Stimulated activated memory B cell treated with anti-CD40 and anti-IgM and Interleukin-4, amounts not matched to agents 10 μg/mL and 1 μg/mL and 100 μg/mL, for 72 hours (primary cell): ENCODE measurements at regions not wholly inside any gene's neighbourhood (a gene's known extent, or its start where the extent isn't known, plus 50 kb on each side); places are given as distances from the start of the nearest gene placed in this dataset.

Experiments
- ATAC-seq: fragments of 150-1000 bp; cut with Tn5 transposase; 2 replicates; pipeline ENCODE4 v1.10.0; 2021
- H3K27ac Mint-ChIP-seq: one replicate; pipeline ENCODE4 v1.8.0; 2022; ENCODE audit warnings: mild to moderate bottlenecking, mixed read lengths
- H3K27me3 Mint-ChIP-seq: one replicate; pipeline ENCODE4 v1.8.0; 2022; ENCODE audit warnings: mixed read lengths
- H3K36me3 Mint-ChIP-seq: one replicate; pipeline ENCODE4 v1.8.0; 2022; ENCODE audit warnings: mixed read lengths
- H3K4me1 Mint-ChIP-seq: one replicate; pipeline ENCODE4 v1.8.0; 2022; ENCODE audit warnings: mixed read lengths
- H3K4me3 Mint-ChIP-seq: one replicate; pipeline ENCODE4 v1.8.0; 2022; ENCODE audit warnings: mild to moderate bottlenecking, moderate library complexity, mixed read lengths
- H3K9me3 Mint-ChIP-seq: one replicate; pipeline ENCODE4 v1.8.0; 2022; ENCODE audit warnings: mixed read lengths

- H3K9me3 Mint-ChIP-seq = no peaks in the 10 kb centered on the region
Measured at GRCh38 chr21:15999741-16000140, 270.0 kb downstream of the USP25 start.

GRCh38 chr21:16002874-16003466 lies 273.2 kb downstream of the USP25 start:
- Mint-ChIP-seq H3K36me3 (no peaks in the 10 kb centered on the region), H3K4me1 (no peaks in the 10 kb centered on the region), H3K9me3 (no peaks in the 10 kb centered on the region), H3K4me3 (no peak overlapping the region), H3K27me3 (no peaks in the 10 kb centered on the region), H3K27ac (no peak overlapping the region)
- no peak for ATAC-seq

More at GRCh38 chr21:15999741-16000140, 270.0 kb downstream of the USP25 start:
- Mint-ChIP-seq H3K27ac (no peak overlapping the region), H3K27me3 (no peaks in the 10 kb centered on the region), H3K4me3 (no peak overlapping the region), H3K36me3 (no peaks in the 10 kb centered on the region), H3K4me1 (no peaks in the 10 kb centered on the region)
- ATAC-seq = no peak

GRCh38 chr21:16004086-16004485 lies 274.3 kb downstream of the USP25 start:
- Mint-ChIP-seq H3K27ac (no peak overlapping the region), H3K9me3 (no peaks in the 10 kb centered on the region), H3K4me3 (no peak overlapping the region)

GRCh38 chr21:16004523-16004922 lies 274.7 kb downstream of the USP25 start:
- Mint-ChIP-seq H3K27me3 (no peaks in the 10 kb centered on the region), H3K27ac (no peak overlapping the region), H3K4me3 (no peak overlapping the region), H3K9me3 (no peaks in the 10 kb centered on the region), H3K4me1 (no peaks in the 10 kb centered on the region), H3K36me3 (no peaks in the 10 kb centered on the region)
- no peak for ATAC-seq

More at GRCh38 chr21:16004086-16004485, 274.3 kb downstream of the USP25 start:
- Mint-ChIP-seq H3K4me1 (no peaks in the 10 kb centered on the region), H3K27me3 (no peaks in the 10 kb centered on the region), H3K36me3 (no peaks in the 10 kb centered on the region)
- no peak for ATAC-seq

GRCh38 chr21:16005996-16006395 lies 276.2 kb downstream of the USP25 start:
- no peak for ATAC-seq
- Mint-ChIP-seq H3K4me1 (no peaks in the 10 kb centered on the region), H3K4me3 (no peak overlapping the region), H3K36me3 (no peaks in the 10 kb centered on the region), H3K27me3 (no peaks in the 10 kb centered on the region), H3K27ac (no peak overlapping the region), H3K9me3 (no peaks in the 10 kb centered on the region)

DNA sequence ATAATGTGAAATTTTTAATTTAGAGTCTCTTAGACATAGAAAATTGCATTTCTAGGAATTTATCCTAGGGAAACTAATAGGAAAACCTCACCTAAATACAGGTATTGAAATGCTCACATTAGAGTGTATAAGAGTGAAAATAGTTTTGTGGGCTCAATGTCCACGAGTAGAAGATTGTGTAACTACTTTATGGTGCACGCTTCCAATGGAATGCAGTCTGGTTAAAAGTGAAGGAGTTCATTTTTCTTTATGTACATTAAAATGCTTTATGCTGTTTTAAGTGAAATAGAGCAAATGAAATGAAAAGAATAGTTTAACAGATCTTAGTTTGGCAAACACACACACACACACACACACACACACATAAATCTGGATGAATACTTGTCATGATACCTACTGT lies 278.2 kb downstream of the USP25 start:
- no peaks in the 10 kb centered on the region for H3K36me3 Mint-ChIP-seq
- no peak overlapping the region for H3K4me3 Mint-ChIP-seq
- no peak for ATAC-seq
- H3K4me1 Mint-ChIP-seq = no peaks in the 10 kb centered on the region
- H3K27me3 Mint-ChIP-seq = no peaks in the 10 kb centered on the region
- no peaks in the 10 kb centered on the region for H3K9me3 Mint-ChIP-seq
- no peak overlapping the region for H3K27ac Mint-ChIP-seq

GRCh38 chr21:16011719-16012118 lies 281.9 kb downstream of the USP25 start:
- H3K27me3 Mint-ChIP-seq = no peaks in the 10 kb centered on the region
- no peaks in the 10 kb centered on the region for H3K9me3 Mint-ChIP-seq
- H3K4me1 Mint-ChIP-seq = no peaks in the 10 kb centered on the region
- H3K27ac Mint-ChIP-seq = no peak overlapping the region
- no peak for ATAC-seq
- H3K4me3 Mint-ChIP-seq = no peak overlapping the region
- H3K36me3 Mint-ChIP-seq = no peaks in the 10 kb centered on the region

- Mint-ChIP-seq H3K27ac (no peak overlapping the region), H3K9me3 (no peaks in the 10 kb centered on the region), H3K36me3 (no peaks in the 10 kb centered on the region), H3K4me3 (no peak overlapping the region), H3K4me1 (no peaks in the 10 kb centered on the region), H3K27me3 (no peaks in the 10 kb centered on the region)
- no peak for ATAC-seq
Measured at GRCh38 chr21:16013570-16013969, 283.8 kb downstream of the USP25 start.

- no peaks in the 10 kb centered on the region for H3K4me1 Mint-ChIP-seq
Measured at GRCh38 chr21:16020878-16021277, 291.1 kb downstream of the USP25 start.

DNA sequence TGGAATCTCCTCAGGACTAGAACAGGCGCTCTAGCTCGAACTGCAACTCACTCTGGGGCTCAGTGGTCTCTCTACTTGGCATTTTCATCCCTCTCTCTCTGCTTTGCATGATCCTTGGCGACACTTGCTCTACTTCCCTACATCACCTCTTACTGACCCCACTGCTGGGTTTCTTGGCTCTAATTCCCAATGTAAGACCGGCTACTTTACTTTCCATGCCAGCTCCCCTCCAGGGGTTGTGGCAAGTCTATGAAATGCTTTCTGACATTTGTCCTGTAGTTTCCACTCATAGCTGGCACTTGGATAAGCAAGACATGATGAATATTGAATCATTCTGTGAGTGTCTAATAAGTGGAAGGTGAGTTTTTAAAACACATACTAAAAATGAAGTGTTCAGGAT lies 292.3 kb downstream of the USP25 start:
- Mint-ChIP-seq H3K27me3 (no peaks in the 10 kb centered on the region), H3K4me1 (no peaks in the 10 kb centered on the region)

More at GRCh38 chr21:16020878-16021277, 291.1 kb downstream of the USP25 start:
- Mint-ChIP-seq H3K27me3 (no peaks in the 10 kb centered on the region), H3K9me3 (peaks cover 3% of the 10 kb centered on the region), H3K36me3 (no peaks in the 10 kb centered on the region), H3K4me3 (no peak overlapping the region), H3K27ac (no peak overlapping the region)
- no peak for ATAC-seq

DNA sequence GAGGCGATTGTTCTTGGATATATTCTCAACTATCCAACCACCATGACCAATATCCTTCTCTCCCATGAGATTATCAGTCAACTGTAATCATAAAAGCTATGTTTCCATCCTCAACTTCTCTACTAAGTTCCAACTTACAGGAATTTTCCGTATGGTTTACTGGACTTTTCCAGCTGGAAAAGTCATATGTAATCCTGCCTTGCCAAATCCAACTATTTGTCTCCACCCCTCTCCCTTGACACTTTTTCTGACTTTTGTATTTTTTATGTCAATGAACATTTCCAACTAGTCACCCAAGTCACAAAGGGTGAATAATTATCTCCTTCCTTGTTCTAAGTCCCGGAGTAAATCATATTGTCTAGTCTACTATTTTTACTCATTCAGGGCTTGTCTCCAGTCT lies 293.1 kb downstream of the USP25 start:
- Mint-ChIP-seq H3K27ac (no peak overlapping the region), H3K4me3 (no peak overlapping the region), H3K4me1 (no peaks in the 10 kb centered on the region), H3K27me3 (no peaks in the 10 kb centered on the region), H3K9me3 (peaks cover 7% of the 10 kb centered on the region), H3K36me3 (no peaks in the 10 kb centered on the region)
- no peak for ATAC-seq

More for the DNA sequence above, 292.3 kb downstream of the USP25 start:
- Mint-ChIP-seq H3K27ac (no peak overlapping the region), H3K9me3 (peaks cover 7% of the 10 kb centered on the region), H3K36me3 (no peaks in the 10 kb centered on the region), H3K4me3 (no peak overlapping the region)
- ATAC-seq = no peak

- Mint-ChIP-seq H3K9me3 (peaks cover 4% of the 10 kb centered on the region), H3K4me3 (no peak overlapping the region), H3K27me3 (no peaks in the 10 kb centered on the region), H3K27ac (no peak overlapping the region), H3K36me3 (no peaks in the 10 kb centered on the region), H3K4me1 (no peaks in the 10 kb centered on the region)
- no peak for ATAC-seq
Measured at GRCh38 chr21:16028142-16028541, 298.4 kb downstream of the USP25 start.

GRCh38 chr21:16028941-16029464 lies 299.2 kb downstream of the USP25 start:
- ATAC-seq = no peak
- peaks cover 4% of the 10 kb centered on the region for H3K9me3 Mint-ChIP-seq
- H3K4me3 Mint-ChIP-seq = no peak overlapping the region
- H3K27ac Mint-ChIP-seq = no peak overlapping the region
- H3K4me1 Mint-ChIP-seq = no peaks in the 10 kb centered on the region
- H3K36me3 Mint-ChIP-seq = no peaks in the 10 kb centered on the region
- H3K27me3 Mint-ChIP-seq = no peaks in the 10 kb centered on the region

DNA sequence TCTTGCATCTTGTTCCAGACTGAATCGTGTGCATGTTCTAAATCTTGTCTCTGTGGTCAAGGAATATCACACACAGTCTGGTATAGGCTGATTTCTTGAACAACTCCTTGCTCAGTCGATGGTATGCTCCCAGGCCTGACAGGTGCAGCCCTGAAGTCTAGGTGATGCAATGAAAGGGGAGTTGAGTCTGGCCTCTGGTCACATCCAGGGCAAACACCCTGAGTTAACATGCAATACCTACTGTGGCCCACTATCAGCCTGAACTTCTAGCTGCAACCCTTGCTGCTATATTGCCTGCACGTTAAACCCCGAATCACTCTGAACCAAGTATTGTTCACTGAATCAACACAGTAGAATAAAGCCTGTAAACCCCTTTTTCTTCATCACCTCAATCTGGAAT lies 303.4 kb downstream of the USP25 start:
- H3K4me1 Mint-ChIP-seq = no peaks in the 10 kb centered on the region
- no peak overlapping the region for H3K4me3 Mint-ChIP-seq
- H3K9me3 Mint-ChIP-seq = no peaks in the 10 kb centered on the region
- peak; percentile 50 for ATAC-seq
- no peaks in the 10 kb centered on the region for H3K36me3 Mint-ChIP-seq
- no peak overlapping the region for H3K27ac Mint-ChIP-seq
- H3K27me3 Mint-ChIP-seq = no peaks in the 10 kb centered on the region

DNA sequence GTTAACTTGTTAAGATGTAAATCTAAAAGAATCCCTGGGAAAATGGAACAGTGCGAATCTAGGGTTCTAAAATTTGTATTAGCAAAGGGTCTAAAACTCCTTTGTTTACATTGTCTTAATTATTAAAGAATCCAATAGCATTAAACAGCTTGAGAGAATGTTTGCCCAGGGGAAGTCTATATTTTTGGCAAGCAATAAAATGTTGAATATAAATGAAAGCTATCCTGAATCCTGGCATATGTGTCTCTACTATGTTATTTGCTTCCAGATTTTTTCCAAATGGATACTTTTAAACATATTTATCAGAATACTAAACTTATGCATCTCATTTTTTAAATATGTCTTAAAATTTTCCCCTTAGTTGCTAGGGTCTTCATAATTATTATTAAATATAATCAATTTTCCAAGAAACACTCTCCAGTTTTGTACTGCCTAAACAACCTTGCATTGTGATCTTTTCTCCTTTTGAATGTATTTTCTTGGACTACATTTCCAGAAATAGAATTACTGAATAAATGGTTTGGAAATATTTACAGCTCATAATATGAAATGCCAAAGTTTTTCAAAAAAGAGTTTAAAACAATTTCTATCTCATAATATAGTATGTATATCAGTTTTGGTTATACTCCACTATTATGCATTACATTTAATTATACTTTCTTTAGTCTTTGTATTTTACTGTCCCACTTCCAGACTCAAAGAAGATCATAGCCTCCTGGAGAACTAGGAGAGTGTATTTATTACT lies 304.8 kb downstream of the USP25 start:
- no peak overlapping the region for H3K27ac Mint-ChIP-seq
- H3K27me3 Mint-ChIP-seq = no peaks in the 10 kb centered on the region
- no peak for ATAC-seq
- H3K4me1 Mint-ChIP-seq = no peaks in the 10 kb centered on the region
- H3K4me3 Mint-ChIP-seq = no peak overlapping the region
- H3K36me3 Mint-ChIP-seq = no peaks in the 10 kb centered on the region
- no peaks in the 10 kb centered on the region for H3K9me3 Mint-ChIP-seq

DNA sequence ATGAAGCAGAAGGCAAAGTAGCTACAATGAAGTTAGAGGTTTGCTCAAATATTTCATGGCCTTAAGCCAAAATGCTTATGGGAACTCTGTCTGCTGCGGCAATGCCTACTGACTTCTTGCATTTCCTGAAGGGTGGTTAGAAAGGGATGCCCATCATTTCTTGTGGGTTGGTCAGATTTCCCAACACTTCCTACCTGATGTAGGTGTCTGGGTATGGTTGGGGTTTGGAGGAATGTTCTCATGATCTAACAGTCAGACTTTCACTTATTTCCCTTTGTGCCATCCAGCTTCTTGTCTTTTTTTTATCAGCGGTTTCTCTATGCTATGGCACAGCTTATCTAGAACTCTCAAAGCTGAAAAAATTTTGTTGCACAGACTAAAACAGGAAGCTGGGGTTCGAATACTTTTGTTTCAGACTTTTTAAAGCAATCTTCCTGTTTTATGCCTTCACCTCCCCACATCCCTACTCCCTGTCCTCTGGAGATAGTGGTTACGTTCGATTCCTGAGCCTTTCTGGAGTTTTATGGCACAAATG lies 307.7 kb downstream of the USP25 start:
- peaks cover 3% of the 10 kb centered on the region for H3K9me3 Mint-ChIP-seq
- no peak overlapping the region for H3K27ac Mint-ChIP-seq

More for the DNA sequence above, 307.7 kb downstream of the USP25 start:
- H3K36me3 Mint-ChIP-seq = no peaks in the 10 kb centered on the region
- H3K27me3 Mint-ChIP-seq = no peaks in the 10 kb centered on the region
- H3K4me1 Mint-ChIP-seq = no peaks in the 10 kb centered on the region
- no peak for ATAC-seq
- no peak overlapping the region for H3K4me3 Mint-ChIP-seq
